Testis (tissue), 2 donors: ENCODE measurements at regions not wholly inside any gene's neighbourhood (a gene's known extent, or its start where the extent isn't known, plus 50 kb on each side); places are given as distances from the start of the nearest gene placed in this dataset.
"Not testable (repeated sequence)": the region's sequence is repeated elsewhere in the genome, so short reads cannot be mapped to it uniquely, and the experiment has no call there.

ENCODE experiments used
- DNase-seq: peaks from one replicate; pipeline ENCODE4 v3.0.0-alpha.2; 2019
- H3K27ac ChIP-seq, 2 donors: fragments of 200-600 bp; sonication (generic); one replicate each; pipeline ENCODE4 v1.5.1; 2019
- H3K27me3 ChIP-seq: fragments of 200-600 bp; sonication (generic); one replicate; pipeline ENCODE4 v1.5.1; 2019
- H3K36me3 ChIP-seq: fragments of 200-600 bp; sonication (generic); one replicate; pipeline ENCODE4 v1.5.1; 2017; ENCODE audit warnings: low read depth; ENCODE audit errors: missing control alignments
- H3K4me1 ChIP-seq: fragments of 200-600 bp; sonication (generic); one replicate; pipeline ENCODE4 v1.5.1; 2019
- H3K4me3 ChIP-seq, 2 donors: fragments of 200-600 bp; sonication (generic); one replicate each; pipeline ENCODE4 v1.5.1; 2017 to 2019
- H3K9me3 ChIP-seq: fragments of 200-600 bp; sonication (generic); one replicate; pipeline ENCODE4 v1.5.1; 2017
- POLR2A ChIP-seq: fragments of 450-650 bp; IDR thresholded peaks from one replicate; pipeline ENCODE4 v1.6.1; 2017; ENCODE audit warnings: antibody characterized with exemption, mild to moderate bottlenecking, moderate library complexity
- WGBS, 2 donors: methylation state at CpG; one replicate each; pipeline ENCODE4 v1.1.5; 2018; 5-methylcytosine and 5-hydroxymethylcytosine counted together
- intact Hi-C: fragments of 100-400 bp; cut with DNase I; formaldehyde crosslinking; loops from one replicate; pipeline ENCODE4 v1.15.1; 2023; ENCODE audit warnings: low total_unique reads
- TF ChIP-seq, protein P1 (sequence below), 3 experiments: fragments of 450-650 bp in 2 of 3; fragments of 200-600 bp in 1 of 3; sonication (generic) in 1 of 3; IDR thresholded peaks; one replicate each; pipeline ENCODE4 v1.5.1; 2016 to 2019; ENCODE audit warnings: antibody characterized with exemption in 3 of 3, mild to moderate bottlenecking in 2 of 3, moderate library complexity in 1 of 3

DNA sequence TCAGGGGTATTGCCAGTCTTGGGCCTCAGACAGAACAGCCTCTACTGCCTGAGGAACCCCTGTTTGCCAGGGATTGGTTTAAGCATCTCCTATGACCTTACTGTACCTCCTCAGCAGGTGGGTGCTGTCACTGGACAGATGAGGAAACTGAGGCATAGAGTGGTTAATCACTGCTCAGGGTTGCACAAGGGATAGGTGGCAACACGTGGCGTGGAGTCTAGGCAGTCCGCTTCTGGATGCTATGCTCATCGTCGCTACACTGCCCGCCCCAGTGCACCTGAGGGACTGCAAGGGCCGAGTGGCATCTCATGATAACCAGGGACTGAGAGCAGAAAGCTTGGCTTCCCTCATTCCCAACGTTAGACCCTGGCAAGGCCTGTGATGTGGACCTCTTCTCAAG lies 101.8 kb upstream of the SULF2 start:
- H3K36me3 ChIP-seq, result no peaks in the 10 kb centered on the region
- H3K4me3 ChIP-seq, result no peak overlapping the region
- no peak overlapping the region for H3K27ac ChIP-seq
- intact Hi-C loops, result no loop called here
- no peaks in the 10 kb centered on the region for H3K27me3 ChIP-seq
- no peaks in the 10 kb centered on the region for H3K4me1 ChIP-seq
- no peak for DNase-seq
- H3K9me3 ChIP-seq, result no peaks in the 10 kb centered on the region
- TF ChIP-seq POLR2A, result no peak
- TF ChIP-seq, protein P1, sequence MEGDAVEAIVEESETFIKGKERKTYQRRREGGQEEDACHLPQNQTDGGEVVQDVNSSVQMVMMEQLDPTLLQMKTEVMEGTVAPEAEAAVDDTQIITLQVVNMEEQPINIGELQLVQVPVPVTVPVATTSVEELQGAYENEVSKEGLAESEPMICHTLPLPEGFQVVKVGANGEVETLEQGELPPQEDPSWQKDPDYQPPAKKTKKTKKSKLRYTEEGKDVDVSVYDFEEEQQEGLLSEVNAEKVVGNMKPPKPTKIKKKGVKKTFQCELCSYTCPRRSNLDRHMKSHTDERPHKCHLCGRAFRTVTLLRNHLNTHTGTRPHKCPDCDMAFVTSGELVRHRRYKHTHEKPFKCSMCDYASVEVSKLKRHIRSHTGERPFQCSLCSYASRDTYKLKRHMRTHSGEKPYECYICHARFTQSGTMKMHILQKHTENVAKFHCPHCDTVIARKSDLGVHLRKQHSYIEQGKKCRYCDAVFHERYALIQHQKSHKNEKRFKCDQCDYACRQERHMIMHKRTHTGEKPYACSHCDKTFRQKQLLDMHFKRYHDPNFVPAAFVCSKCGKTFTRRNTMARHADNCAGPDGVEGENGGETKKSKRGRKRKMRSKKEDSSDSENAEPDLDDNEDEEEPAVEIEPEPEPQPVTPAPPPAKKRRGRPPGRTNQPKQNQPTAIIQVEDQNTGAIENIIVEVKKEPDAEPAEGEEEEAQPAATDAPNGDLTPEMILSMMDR (IDR thresholded peaks at IDR 0.05), result no peak
- WGBS, 2 donors, result 93 to 95% methylated on average over 5 to 8 of the region's 8 CpGs

DNA sequence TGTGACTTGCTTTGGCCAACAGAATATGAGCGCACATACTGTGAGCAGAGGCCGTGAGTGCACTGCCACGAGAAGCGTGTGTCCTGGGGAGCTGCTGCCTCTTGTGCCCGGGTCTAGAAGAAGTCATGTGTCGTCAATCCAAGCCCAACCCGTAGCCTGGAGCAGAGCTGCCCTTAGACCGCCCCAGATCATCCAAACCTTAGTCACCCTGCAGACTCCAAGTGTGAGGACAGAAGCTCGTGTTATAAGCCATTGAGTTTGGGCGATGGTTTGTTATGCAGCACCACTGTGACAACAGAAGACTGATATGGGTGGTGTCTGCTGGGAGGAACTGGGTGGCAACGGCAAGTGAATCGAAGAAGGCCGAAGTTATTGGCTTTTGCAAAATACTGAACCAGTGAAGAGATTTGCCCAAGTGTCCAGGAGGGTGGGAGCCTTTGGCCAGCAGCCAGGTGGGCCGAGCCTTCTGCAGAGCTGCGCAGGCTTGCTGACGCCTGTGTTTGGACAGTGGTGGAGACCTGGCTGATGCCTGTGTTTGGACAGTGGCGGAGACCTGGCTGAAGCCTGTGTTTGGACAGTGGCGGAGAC lies 101.3 kb upstream of the SULF2 start:
- WGBS, 2 donors, result 94 to 96% methylated on average over 18 of the region's 18 CpGs
- Histone ChIP-seq H3K27me3 (no peaks in the 10 kb centered on the region), H3K27ac (no peak overlapping the region), H3K9me3 (no peaks in the 10 kb centered on the region), H3K36me3 (no peaks in the 10 kb centered on the region), H3K4me3 (no peak overlapping the region), H3K4me1 (no peaks in the 10 kb centered on the region)
- DNase-seq, result no peak
- TF ChIP-seq, protein P1 (IDR thresholded peaks at IDR 0.05), result no peak
- no peak for TF ChIP-seq POLR2A
- intact Hi-C loops, result no loop called here

DNA sequence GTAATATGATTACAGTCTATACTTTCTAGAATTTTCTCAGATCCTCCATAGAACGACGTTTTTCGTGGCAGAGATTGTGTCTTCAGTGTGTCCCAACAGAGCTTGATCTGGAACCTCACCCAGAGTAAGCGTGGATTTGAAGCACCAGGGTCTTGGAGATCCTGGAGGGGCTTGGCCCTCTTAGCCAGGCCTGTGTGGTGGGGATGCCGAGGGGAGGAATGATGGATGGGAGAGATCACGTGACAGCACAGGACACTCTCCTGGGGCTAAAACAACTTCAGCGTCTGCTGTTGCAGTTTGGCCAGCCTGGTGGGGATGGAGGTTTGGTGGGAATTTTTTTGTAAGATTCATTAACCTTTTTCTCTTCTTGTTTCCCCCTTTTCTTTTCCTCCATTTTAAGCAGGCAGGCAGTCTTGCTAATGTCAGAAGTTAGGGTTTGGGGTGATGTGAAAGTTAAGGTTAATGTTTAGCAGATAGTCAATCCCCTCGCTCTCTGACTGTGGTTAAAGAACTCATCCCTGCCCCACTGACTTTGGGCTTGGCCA lies 100.7 kb upstream of the SULF2 start:
- intact Hi-C loops, result no loop called here
- no peak for DNase-seq
- 83 to 89% methylated on average over 8 of the region's 8 CpGs for WGBS, 2 donors
- Histone ChIP-seq H3K27ac (no peak overlapping the region), H3K9me3 (no peaks in the 10 kb centered on the region), H3K4me1 (no peaks in the 10 kb centered on the region), H3K36me3 (no peaks in the 10 kb centered on the region), H3K4me3 (no peak overlapping the region), H3K27me3 (no peaks in the 10 kb centered on the region)
- TF ChIP-seq, protein P1 (IDR thresholded peaks at IDR 0.05), result no peak
- no peak for TF ChIP-seq POLR2A

DNA sequence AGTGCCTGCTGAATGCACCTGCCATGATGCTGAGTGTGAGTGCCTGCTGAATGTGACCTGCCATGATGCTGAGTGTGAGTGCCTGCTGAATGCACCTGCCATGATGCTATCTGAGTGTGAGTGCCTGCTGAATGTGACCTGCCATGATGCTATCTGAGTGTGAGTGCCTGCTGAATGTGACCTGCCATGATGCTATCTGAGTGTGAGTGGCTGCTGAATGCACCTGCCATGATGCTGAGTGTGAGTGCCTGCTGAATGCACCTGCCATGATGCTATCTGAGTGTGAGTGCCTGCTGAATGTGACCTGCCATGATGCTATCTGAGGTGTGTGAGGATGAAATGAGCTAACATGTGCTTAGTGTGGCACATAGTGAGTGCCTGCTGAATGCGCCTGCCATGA lies 98.7 kb upstream of the SULF2 start:
- DNase-seq, H3K27me3 ChIP-seq, H3K4me1 ChIP-seq, H3K36me3 ChIP-seq, intact Hi-C loops, H3K9me3 ChIP-seq, H3K27ac ChIP-seq, H3K4me3 ChIP-seq: not testable (repeated sequence)
- 90 to 92% methylated on average over 1 of the region's 1 CpG for WGBS, 2 donors

DNA sequence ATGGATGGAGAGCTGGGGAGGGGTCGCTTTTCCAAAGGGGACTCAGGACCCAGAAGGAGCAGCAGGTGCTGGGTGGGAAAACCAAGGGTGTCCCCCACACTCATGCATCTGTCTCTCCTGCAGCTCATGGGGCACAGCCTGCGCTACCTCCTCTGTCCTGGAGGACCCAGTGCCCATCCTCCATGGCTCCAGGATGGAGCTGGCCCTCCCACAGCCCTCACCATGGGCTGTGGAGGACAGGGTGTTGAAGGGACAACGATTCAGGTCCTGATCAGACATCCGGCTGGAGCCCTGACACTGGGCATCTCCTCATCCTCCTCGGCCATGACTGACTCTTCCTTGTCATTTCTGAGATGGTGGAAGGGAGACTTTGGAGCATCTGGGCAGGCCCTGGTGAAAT lies 97.9 kb upstream of the SULF2 start:
- Histone ChIP-seq H3K4me1 (no peaks in the 10 kb centered on the region), H3K27ac (no peak overlapping the region), H3K27me3 (no peaks in the 10 kb centered on the region), H3K4me3 (no peak overlapping the region), H3K9me3 (no peaks in the 10 kb centered on the region), H3K36me3 (no peaks in the 10 kb centered on the region)
- TF ChIP-seq POLR2A, result no peak
- TF ChIP-seq, protein P1 (IDR thresholded peaks at IDR 0.05), result no peak
- WGBS, 2 donors, result 76 to 88% methylated on average over 4 to 5 of the region's 5 CpGs
- intact Hi-C loops, result no loop called here
- no peak for DNase-seq
